ENCODE measurements at regions not wholly inside any gene's neighbourhood (a gene's known extent, or its start where the extent isn't known, plus 50 kb on each side); places are given as distances from the start of the nearest gene placed in this dataset.
"Not testable (repeated sequence)": the region's sequence is repeated elsewhere in the genome, so short reads cannot be mapped to it uniquely, and the experiment has no call there.

- H3K27ac ChIP-seq, result no peak overlapping the region
- H3K4me1 ChIP-seq (ENCODE audit: control insufficient read depth in 1 of 2, low read depth in 2 of 2), result no peaks in the 10 kb centered on the region
- TF ChIP-seq CTCF (IDR thresholded peaks at IDR 0.05), result no peak
- H3K9me3 ChIP-seq, result no peaks in the 10 kb centered on the region
- no peaks in the 10 kb centered on the region for H3K36me3 ChIP-seq
- H3K27me3 ChIP-seq (replicated peaks; ENCODE audit: insufficient read depth), result no peaks in the 10 kb centered on the region
- ATAC-seq (ENCODE audit: insufficient number of reproducible peaks, low FRiP score, low read depth) (no peak), DNase-seq (ENCODE audit: low spot score) (no peak)
- H3K4me3 ChIP-seq, result no peak overlapping the region
These were observed 190.2 kb upstream of the NR5A2 start for GRCh38 chr1:199837321-199837720.

GRCh38 chr1:199839608-199840007 is 187.9 kb upstream of the NR5A2 start:
- H3K9me3 ChIP-seq; H3K27me3 ChIP-seq (replicated peaks; ENCODE audit: insufficient read depth); H3K27ac ChIP-seq; H3K4me3 ChIP-seq; H3K36me3 ChIP-seq; H3K4me1 ChIP-seq (ENCODE audit: control insufficient read depth in 1 of 2, low read depth in 2 of 2); ATAC-seq (ENCODE audit: insufficient number of reproducible peaks, low FRiP score, low read depth); DNase-seq (ENCODE audit: low spot score): not testable (repeated sequence)

GRCh38 chr1:199843096-199843495 is 184.4 kb upstream of the NR5A2 start:
- H3K4me3 ChIP-seq; H3K27me3 ChIP-seq (replicated peaks; ENCODE audit: insufficient read depth); ATAC-seq (ENCODE audit: insufficient number of reproducible peaks, low FRiP score, low read depth); H3K4me1 ChIP-seq (ENCODE audit: control insufficient read depth in 1 of 2, low read depth in 2 of 2); H3K27ac ChIP-seq; H3K36me3 ChIP-seq; H3K9me3 ChIP-seq; DNase-seq (ENCODE audit: low spot score): not testable (repeated sequence)

GRCh38 chr1:199843861-199844260 is 183.6 kb upstream of the NR5A2 start:
- H3K9me3 ChIP-seq, result no peaks in the 10 kb centered on the region
- DNase-seq (ENCODE audit: low spot score) (no peak), ATAC-seq (ENCODE audit: insufficient number of reproducible peaks, low FRiP score, low read depth) (no peak)
- no peaks in the 10 kb centered on the region for H3K4me1 ChIP-seq (ENCODE audit: control insufficient read depth in 1 of 2, low read depth in 2 of 2)
- H3K27me3 ChIP-seq (replicated peaks; ENCODE audit: insufficient read depth), result no peaks in the 10 kb centered on the region
- H3K27ac ChIP-seq, result no peak overlapping the region
- H3K36me3 ChIP-seq, result no peaks in the 10 kb centered on the region
- no peak overlapping the region for H3K4me3 ChIP-seq
- no peak for TF ChIP-seq CTCF (IDR thresholded peaks at IDR 0.05)

- no peak overlapping the region for H3K4me3 ChIP-seq
- no peak overlapping the region for H3K27ac ChIP-seq
- no peaks in the 10 kb centered on the region for H3K9me3 ChIP-seq
- H3K27me3 ChIP-seq (replicated peaks; ENCODE audit: insufficient read depth), result no peaks in the 10 kb centered on the region
- no peaks in the 10 kb centered on the region for H3K36me3 ChIP-seq
- ATAC-seq (ENCODE audit: insufficient number of reproducible peaks, low FRiP score, low read depth) (no peak), DNase-seq (ENCODE audit: low spot score) (no peak)
- no peaks in the 10 kb centered on the region for H3K4me1 ChIP-seq (ENCODE audit: control insufficient read depth in 1 of 2, low read depth in 2 of 2)
- TF ChIP-seq CTCF (IDR thresholded peaks at IDR 0.05), result no peak
These were observed 180.5 kb upstream of the NR5A2 start for GRCh38 chr1:199847021-199847420.

- Histone ChIP-seq H3K9me3 (no peaks in the 10 kb centered on the region), H3K27ac (no peak overlapping the region), H3K4me3 (no peak overlapping the region), H3K27me3 (replicated peaks; ENCODE audit: insufficient read depth) (no peaks in the 10 kb centered on the region), H3K36me3 (no peaks in the 10 kb centered on the region), H3K4me1 (ENCODE audit: control insufficient read depth in 1 of 2, low read depth in 2 of 2) (no peaks in the 10 kb centered on the region)
- DNase-seq (ENCODE audit: low spot score) (no peak), ATAC-seq (ENCODE audit: insufficient number of reproducible peaks, low FRiP score, low read depth) (no peak)
- TF ChIP-seq CTCF (IDR thresholded peaks at IDR 0.05), result no peak
These were observed 175.9 kb upstream of the NR5A2 start for GRCh38 chr1:199851439-199852140.

All from thoracic aorta (tissue), 2 donors.